Esophagus squamous epithelium (tissue), 5 donors: ENCODE measurements at regions not wholly inside any gene's neighbourhood (a gene's known extent, or its start where the extent isn't known, plus 50 kb on each side); places are given as distances from the start of the nearest gene placed in this dataset.

Experiments
- DNase-seq: peaks from one replicate; lab custom pipeline; 2025; lab: John Stamatoyannopoulos, UW
- H3K27ac ChIP-seq, 4 donors: fragments of 200-600 bp; sonication (generic); one replicate each; pipeline ENCODE4 v1.5.1; 2016 to 2019; ENCODE audit warnings: mild to moderate bottlenecking in 1 of 4
- H3K27me3 ChIP-seq, 4 donors: fragments of 200-600 bp; sonication (generic); 1 replicate in 3 of 4; 2 replicates in 1 of 4; pipeline versions ENCODE4 v1.5.1 to v1.6.0; 2017 to 2021; ENCODE audit warnings: antibody characterized with exemption in 1 of 4
- H3K36me3 ChIP-seq, 3 donors: fragments of 200-600 bp; sonication (generic); one replicate each; pipeline ENCODE4 v1.5.1; 2016 to 2019
- H3K4me1 ChIP-seq, 3 donors: fragments of 200-600 bp; sonication (generic); one replicate each; pipeline ENCODE4 v1.5.1; 2017 to 2019
- H3K4me3 ChIP-seq, 4 donors: fragments of 200-600 bp; sonication (generic); 1 replicate in 3 of 4; 2 replicates in 1 of 4; pipeline ENCODE4 v1.5.1; 2016 to 2019; ENCODE audit warnings: mild to moderate bottlenecking in 2 of 4, moderate library complexity in 1 of 4
- H3K9me3 ChIP-seq, 3 donors: fragments of 200-600 bp; sonication (generic); one replicate each; pipeline ENCODE4 v1.5.1; 2016 to 2019
- CTCF ChIP-seq, 6 experiments: fragments of 450-650 bp in 4 of 6; fragments of 200-600 bp in 2 of 6; sonication (generic) in 2 of 6; IDR thresholded peaks; one replicate each; pipeline ENCODE4 v1.5.1; 2016 to 2019; ENCODE audit warnings: antibody characterized with exemption in 6 of 6, mild to moderate bottlenecking in 4 of 6, moderate library complexity in 4 of 6
- POLR2A ChIP-seq, 4 donors: fragments of 450-650 bp; IDR thresholded peaks; one replicate each; pipeline ENCODE4 v1.6.1; 2017; ENCODE audit warnings: antibody characterized with exemption in 4 of 4, mild to moderate bottlenecking in 4 of 4, moderate library complexity in 3 of 4
- WGBS, 2 donors: methylation state at CpG; one replicate each; pipeline ENCODE4 v1.1.5; 2018; 5-methylcytosine and 5-hydroxymethylcytosine counted together
- intact Hi-C: fragments of 100-400 bp; cut with DNase I; formaldehyde crosslinking; loops from one replicate; pipeline ENCODE4 v1.15.0; 2022
- donor health status: DM: yes; HTN: yes; CAD: no.

DNA sequence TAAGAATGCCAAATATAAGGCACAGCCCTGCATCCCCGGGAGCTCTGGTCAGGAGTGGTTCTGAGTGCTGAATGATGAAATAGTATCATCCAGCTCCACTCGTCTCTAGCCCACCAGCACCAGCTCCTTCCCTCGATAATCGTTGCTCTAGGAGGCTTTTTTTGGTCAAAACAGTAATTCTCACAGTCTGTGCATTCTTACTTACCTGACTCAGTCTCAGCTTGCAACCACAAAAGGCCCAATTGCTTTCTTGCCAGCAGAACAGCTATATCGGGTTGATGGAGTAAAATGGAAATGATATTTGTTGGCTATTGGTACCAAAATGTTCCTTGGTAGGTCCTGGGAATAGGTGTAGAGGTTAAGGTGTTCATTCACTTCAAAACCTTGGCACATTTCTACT, 94.8 kb downstream of the BMP4 start:
- TF ChIP-seq POLR2A (IDR thresholded peaks at IDR 0.05) (no peak), CTCF (IDR thresholded peaks at IDR 0.05) (no peak)
- Histone ChIP-seq H3K4me1 (no peaks in the 10 kb centered on the region), H3K9me3 (no peaks in the 10 kb centered on the region), H3K36me3 (no peaks in the 10 kb centered on the region), H3K27me3 (no peaks in the 10 kb centered on the region), H3K27ac (no peak overlapping the region), H3K4me3 (no peak overlapping the region)
- WGBS, 2 donors = 86 to 94% methylated on average over 5 of the region's 5 CpGs
- DNase-seq = no peak
- intact Hi-C loops = no loop called here

- H3K36me3 ChIP-seq = no peaks in the 10 kb centered on the region
- intact Hi-C loops = no loop called here
- no peak for DNase-seq
- no peak overlapping the region for H3K27ac ChIP-seq
- WGBS, 2 donors = 50 to 95% methylated on average over 1 of the region's 1 CpG
- H3K4me1 ChIP-seq = no peaks in the 10 kb centered on the region
- no peak for TF ChIP-seq CTCF (IDR thresholded peaks at IDR 0.05)
- no peaks in the 10 kb centered on the region for H3K27me3 ChIP-seq
- H3K4me3 ChIP-seq = no peak overlapping the region
- H3K9me3 ChIP-seq = no peaks in the 10 kb centered on the region
Measured at GRCh38 chr14:53858345-53858684, 98.3 kb downstream of the BMP4 start.

- Histone ChIP-seq H3K36me3 (no peaks in the 10 kb centered on the region), H3K27me3 (no peaks in the 10 kb centered on the region), H3K9me3 (no peaks in the 10 kb centered on the region), H3K4me3 (no peak overlapping the region), H3K27ac (no peak overlapping the region), H3K4me1 (no peaks in the 10 kb centered on the region)
- TF ChIP-seq POLR2A (IDR thresholded peaks at IDR 0.05) (no peak), CTCF (IDR thresholded peaks at IDR 0.05) (no peak)
- DNase-seq = no peak
- 70 to 73% methylated on average over 5 of the region's 5 CpGs for WGBS, 2 donors
- intact Hi-C loops = no loop called here
Measured at GRCh38 chr14:53857625-53858344, 98.8 kb downstream of the BMP4 start.

- no peak for TF ChIP-seq POLR2A (IDR thresholded peaks at IDR 0.05)
- TF ChIP-seq CTCF (IDR thresholded peaks at IDR 0.05) = no peak
- no peaks in the 10 kb centered on the region for H3K9me3 ChIP-seq
- intact Hi-C loops = no loop called here
- H3K27ac ChIP-seq = no peak overlapping the region
- no peaks in the 10 kb centered on the region for H3K36me3 ChIP-seq
- DNase-seq = no peak
- no peak overlapping the region for H3K4me3 ChIP-seq
- H3K27me3 ChIP-seq = no peaks in the 10 kb centered on the region
- 32 to 36% methylated on average over 2 of the region's 2 CpGs for WGBS, 2 donors
- H3K4me1 ChIP-seq = no peaks in the 10 kb centered on the region
Measured at GRCh38 chr14:53855574-53855973, 101.1 kb downstream of the BMP4 start.

DNA sequence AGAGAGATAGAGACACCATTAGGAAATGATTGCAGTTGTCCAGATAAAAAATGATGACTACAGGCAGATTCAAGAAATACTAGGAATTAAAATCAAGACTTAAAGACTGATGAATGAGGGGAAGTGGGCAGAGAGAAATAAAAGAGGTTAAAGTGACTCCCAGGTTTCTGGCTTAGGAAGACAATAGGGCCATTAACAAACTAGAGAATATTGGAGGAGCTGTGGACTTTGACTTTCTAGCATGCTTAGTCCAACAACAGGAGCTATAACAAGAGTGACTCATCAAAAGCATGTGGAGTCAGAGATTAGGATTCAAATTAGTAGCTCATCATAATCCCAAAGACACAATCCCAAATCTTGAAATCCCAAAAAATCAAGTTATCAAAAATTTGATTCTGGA, 101.5 kb downstream of the BMP4 start:
- Histone ChIP-seq H3K27ac (no peak overlapping the region), H3K4me3 (no peak overlapping the region), H3K9me3 (no peaks in the 10 kb centered on the region), H3K4me1 (no peaks in the 10 kb centered on the region), H3K36me3 (no peaks in the 10 kb centered on the region), H3K27me3 (no peaks in the 10 kb centered on the region)
- DNase-seq = no peak
- TF ChIP-seq POLR2A (IDR thresholded peaks at IDR 0.05) (no peak), CTCF (IDR thresholded peaks at IDR 0.05) (no peak)
- intact Hi-C loops = no loop called here
